H1 (cell line): ENCODE measurements at regions not wholly inside any gene's neighbourhood (a gene's known extent, or its start where the extent isn't known, plus 50 kb on each side); places are given as distances from the start of the nearest gene placed in this dataset.

Experiments used
- BRCA1 ChIP-seq: IDR thresholded peaks from 2 replicates; pipeline ENCODE4 v1.6.1; 2012; ENCODE audit warnings: low read depth, low read length, improper control_type of control experiment
- EZH2 ChIP-seq: fragments of 200-600 bp; sonication (generic); IDR thresholded peaks from 2 replicates; pipeline ENCODE4 v1.7.1; 2012; ENCODE audit warnings: low read depth, mild to moderate bottlenecking, moderate library complexity, low read length, inconsistent platforms; ENCODE audit not compliant: severe bottlenecking
- HDAC2 ChIP-seq, 2 experiments: fragments of 300-600 bp in 1 of 2; sonication (generic) in 1 of 2; IDR thresholded peaks; 2 replicates each; pipeline ENCODE4 v1.6.1; 2011 to 2012; ENCODE audit warnings: low read depth in 2 of 2, low read length in 2 of 2, mild to moderate bottlenecking in 2 of 2, moderate library complexity in 2 of 2, borderline replicate concordance in 1 of 2, inconsistent platforms in 1 of 2
- MAFK ChIP-seq: IDR thresholded peaks from 2 replicates; pipeline ENCODE4 v1.6.1; 2012; ENCODE audit warnings: low read depth, mild to moderate bottlenecking, improper control_type of control experiment, low read length
- NRF1 ChIP-seq: IDR thresholded peaks from 2 replicates; pipeline ENCODE4 v1.6.1; 2011; ENCODE audit warnings: mild to moderate bottlenecking, low read depth, low read length, improper control_type of control experiment
- POLR2A ChIP-seq, 2 experiments: IDR thresholded peaks; 1 replicate in 1 of 2; 2 replicates in 1 of 2; pipeline ENCODE4 v1.6.1; 2011; ENCODE audit warnings: low read depth in 2 of 2, low read length in 2 of 2, mild to moderate bottlenecking in 2 of 2; ENCODE audit errors: control extremely low read depth in 1 of 2
- RBBP5 ChIP-seq: IDR thresholded peaks from 2 replicates; pipeline ENCODE4 v1.7.1; 2012; ENCODE audit warnings: low read depth, mild to moderate bottlenecking, inconsistent platforms, low read length, moderate library complexity, borderline replicate concordance
- RNF2 ChIP-seq: fragments of 200-900, 300-1000 bp; sonication (generic); IDR thresholded peaks from 2 replicates; pipeline ENCODE4 v1.7.1; 2016; ENCODE audit warnings: borderline replicate concordance, low read depth, mild to moderate bottlenecking, antibody characterized with exemption, low read length; ENCODE audit not compliant: poor library complexity, severe bottlenecking; ENCODE audit errors: missing control alignments
- SAP30 ChIP-seq: fragments of 300-600 bp; sonication (generic); IDR thresholded peaks from 2 replicates; pipeline ENCODE4 v1.7.1; 2012; ENCODE audit warnings: low read length, moderate library complexity, mild to moderate bottlenecking, inconsistent platforms; ENCODE audit not compliant: insufficient read depth, insufficient replicate concordance
- SIN3A ChIP-seq, 2 experiments: IDR thresholded peaks in 1 of 2; conservative IDR thresholded peaks in 1 of 2; 2 replicates each; pipeline ENCODE4 v1.6.1; 2011 to 2012; ENCODE audit warnings: low read length in 2 of 2, improper control_type of control experiment in 1 of 2, low read depth in 1 of 2, mild to moderate bottlenecking in 1 of 2
- ZNF274 ChIP-seq: IDR thresholded peaks from 2 replicates; pipeline ENCODE4 v1.7.0; 2012; ENCODE audit warnings: low read length, borderline replicate concordance; ENCODE audit errors: extremely low read depth
- TF ChIP-seq, protein P1 (sequence below), 3 experiments: IDR thresholded peaks; 1 replicate in 2 of 3; 2 replicates in 1 of 3; pipeline versions ENCODE4 v1.5.1 to v1.6.1; 2011; ENCODE audit warnings: low read length in 3 of 3, mild to moderate bottlenecking in 3 of 3, inconsistent platforms in 2 of 3, low read depth in 1 of 3, moderate library complexity in 1 of 3; ENCODE audit not compliant: insufficient read depth in 1 of 3; ENCODE audit errors: control extremely low read depth in 1 of 3
- TF ChIP-seq, protein P2 (sequence below): IDR thresholded peaks from 2 replicates; pipeline ENCODE4 v1.6.1; 2012; ENCODE audit warnings: inconsistent platforms
- TF ChIP-seq, protein P3 (sequence below): IDR thresholded peaks from 2 replicates; pipeline ENCODE4 v1.6.1; 2012; ENCODE audit warnings: inconsistent platforms

DNA sequence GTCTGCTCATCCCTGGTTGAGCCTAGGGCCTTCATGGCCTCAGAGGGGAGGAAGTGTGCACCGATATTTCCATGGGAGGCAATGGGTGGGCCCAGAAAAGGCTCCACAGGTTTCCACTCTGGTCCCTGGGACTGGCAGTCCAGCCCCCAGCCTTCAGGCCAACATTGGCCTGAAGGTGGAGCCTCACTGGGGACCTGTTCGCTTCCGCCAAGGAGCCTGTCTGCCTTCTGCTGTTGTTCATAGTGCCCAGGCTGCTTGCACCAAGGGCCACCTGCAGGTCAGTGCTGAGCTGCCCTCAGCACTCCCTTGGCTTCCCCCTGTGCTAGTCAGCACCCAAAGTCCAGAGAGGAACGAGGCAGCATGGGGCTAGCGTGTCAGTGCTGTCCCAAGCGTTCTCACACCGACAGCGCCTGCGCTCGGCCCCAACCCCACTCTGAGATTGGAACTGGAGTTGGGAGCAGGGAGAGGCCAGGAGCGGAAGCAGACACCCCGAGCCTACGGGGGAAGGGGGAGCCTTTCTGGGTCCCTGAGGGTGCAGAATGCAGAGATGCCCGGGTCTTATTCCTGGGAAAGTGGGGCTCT, 720.7 kb downstream of the PCDH18 start:
- TF ChIP-seq, protein P1, sequence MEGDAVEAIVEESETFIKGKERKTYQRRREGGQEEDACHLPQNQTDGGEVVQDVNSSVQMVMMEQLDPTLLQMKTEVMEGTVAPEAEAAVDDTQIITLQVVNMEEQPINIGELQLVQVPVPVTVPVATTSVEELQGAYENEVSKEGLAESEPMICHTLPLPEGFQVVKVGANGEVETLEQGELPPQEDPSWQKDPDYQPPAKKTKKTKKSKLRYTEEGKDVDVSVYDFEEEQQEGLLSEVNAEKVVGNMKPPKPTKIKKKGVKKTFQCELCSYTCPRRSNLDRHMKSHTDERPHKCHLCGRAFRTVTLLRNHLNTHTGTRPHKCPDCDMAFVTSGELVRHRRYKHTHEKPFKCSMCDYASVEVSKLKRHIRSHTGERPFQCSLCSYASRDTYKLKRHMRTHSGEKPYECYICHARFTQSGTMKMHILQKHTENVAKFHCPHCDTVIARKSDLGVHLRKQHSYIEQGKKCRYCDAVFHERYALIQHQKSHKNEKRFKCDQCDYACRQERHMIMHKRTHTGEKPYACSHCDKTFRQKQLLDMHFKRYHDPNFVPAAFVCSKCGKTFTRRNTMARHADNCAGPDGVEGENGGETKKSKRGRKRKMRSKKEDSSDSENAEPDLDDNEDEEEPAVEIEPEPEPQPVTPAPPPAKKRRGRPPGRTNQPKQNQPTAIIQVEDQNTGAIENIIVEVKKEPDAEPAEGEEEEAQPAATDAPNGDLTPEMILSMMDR (IDR thresholded peaks at IDR 0.05; ENCODE audit: control extremely low read depth in 1 of 3, insufficient read depth in 1 of 3, low read depth in 1 of 3, low read length in 3 of 3): no peak
- TF ChIP-seq SIN3A (conservative IDR thresholded peaks at IDR 0.05 in 1 of 2, IDR thresholded peaks at IDR 0.05 in 1 of 2; ENCODE audit: low read depth in 1 of 2, low read length in 2 of 2) (no peak), ZNF274 (no peak), HDAC2 (IDR thresholded peaks at IDR 0.05; ENCODE audit: borderline replicate concordance in 1 of 2, low read depth in 2 of 2, low read length in 2 of 2) (no peak), RBBP5 (no peak), BRCA1 (no peak), MAFK (no peak), POLR2A (IDR thresholded peaks at IDR 0.05; ENCODE audit: control extremely low read depth in 1 of 2, low read depth in 2 of 2, low read length in 2 of 2) (no peak), RNF2 (no peak), NRF1 (no peak), EZH2 (no peak), SAP30 (no peak)
- TF ChIP-seq, protein P2, sequence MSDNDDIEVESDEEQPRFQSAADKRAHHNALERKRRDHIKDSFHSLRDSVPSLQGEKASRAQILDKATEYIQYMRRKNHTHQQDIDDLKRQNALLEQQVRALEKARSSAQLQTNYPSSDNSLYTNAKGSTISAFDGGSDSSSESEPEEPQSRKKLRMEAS: no peak
- TF ChIP-seq, protein P3, sequence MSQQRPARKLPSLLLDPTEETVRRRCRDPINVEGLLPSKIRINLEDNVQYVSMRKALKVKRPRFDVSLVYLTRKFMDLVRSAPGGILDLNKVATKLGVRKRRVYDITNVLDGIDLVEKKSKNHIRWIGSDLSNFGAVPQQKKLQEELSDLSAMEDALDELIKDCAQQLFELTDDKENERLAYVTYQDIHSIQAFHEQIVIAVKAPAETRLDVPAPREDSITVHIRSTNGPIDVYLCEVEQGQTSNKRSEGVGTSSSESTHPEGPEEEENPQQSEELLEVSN: no peak
